Fibroblast of lung (primary cell): ENCODE measurements at regions not wholly inside any gene's neighbourhood (a gene's known extent, or its start where the extent isn't known, plus 50 kb on each side); places are given as distances from the start of the nearest gene placed in this dataset.

Experiments used
- DNase-seq, 2 donors: peaks; one replicate each; pipeline versions ENCODE4 v3.0.0 to v3.0.0-alpha.2; 2010; ENCODE audit warnings: low read depth in 2 of 2
- H2AFZ ChIP-seq: 2 replicates; pipeline ENCODE4 v1.5.1; 2012; ENCODE audit warnings: low read length, control low read depth, inconsistent platforms
- H3K27ac ChIP-seq: 2 replicates; pipeline ENCODE4 v1.5.1; 2011; ENCODE audit warnings: low read length, control low read depth; ENCODE audit not compliant: insufficient read depth
- H3K27me3 ChIP-seq: 2 replicates; pipeline ENCODE4 v1.5.1; 2011; ENCODE audit warnings: mild to moderate bottlenecking, low read length; ENCODE audit not compliant: control insufficient read depth, insufficient read depth
- H3K36me3 ChIP-seq: 2 replicates; pipeline ENCODE4 v1.5.1; 2011; ENCODE audit warnings: low read length; ENCODE audit not compliant: control insufficient read depth, insufficient read depth
- H3K4me1 ChIP-seq: 2 replicates; pipeline ENCODE4 v1.5.1; 2011; ENCODE audit warnings: low read length; ENCODE audit not compliant: control insufficient read depth, insufficient read depth; ENCODE audit errors: extremely low read depth
- H3K4me2 ChIP-seq: 2 replicates; pipeline ENCODE4 v1.5.1; 2011; ENCODE audit warnings: low read length, control low read depth; ENCODE audit not compliant: insufficient read depth; ENCODE audit errors: extremely low read depth
- H3K4me3 ChIP-seq, 4 experiments: fragments of 200-600 bp in 1 of 4; sonication (generic) in 1 of 4; replicated peaks in 1 of 4; 2 replicates each; pipeline ENCODE4 v1.5.1; 2011 to 2016; ENCODE audit warnings: low read length in 4 of 4, low read depth in 3 of 4, mild to moderate bottlenecking in 3 of 4, control low read depth in 2 of 4, inconsistent platforms in 1 of 4, mixed read lengths in 1 of 4; ENCODE audit not compliant: insufficient read depth in 1 of 4; ENCODE audit errors: control extremely low read depth in 1 of 4
- H3K79me2 ChIP-seq: 2 replicates; pipeline ENCODE4 v1.5.1; 2012; ENCODE audit warnings: mild to moderate bottlenecking, low read length, inconsistent platforms; ENCODE audit not compliant: control insufficient read depth, insufficient read depth
- H3K9ac ChIP-seq: 2 replicates; pipeline ENCODE4 v1.5.1; 2011; ENCODE audit warnings: mild to moderate bottlenecking, low read length, control low read depth; ENCODE audit not compliant: insufficient read depth
- H3K9me3 ChIP-seq: 2 replicates; pipeline ENCODE4 v1.5.1; 2012; ENCODE audit warnings: low read depth, low read length; ENCODE audit not compliant: control insufficient read depth, insufficient read depth
- H4K20me1 ChIP-seq: 2 replicates; pipeline ENCODE4 v1.5.1; 2011; ENCODE audit warnings: low read length; ENCODE audit not compliant: control insufficient read depth, insufficient read depth; ENCODE audit errors: extremely low read depth
- CTCF ChIP-seq, 2 donors: IDR thresholded peaks in 1 of 2; conservative IDR thresholded peaks in 1 of 2; 1 replicate in 1 of 2; 2 replicates in 1 of 2; pipeline ENCODE4 v1.5.1; 2011 to 2012; ENCODE audit warnings: low read length in 2 of 2, control low read depth in 1 of 2, inconsistent platforms in 1 of 2, low read depth in 1 of 2, mild to moderate bottlenecking in 1 of 2
- EZH2 ChIP-seq: IDR thresholded peaks from 2 replicates; pipeline ENCODE4 v1.5.1; 2012; ENCODE audit warnings: low read length, control low read depth, mild to moderate bottlenecking; ENCODE audit errors: missing control alignments

DNA sequence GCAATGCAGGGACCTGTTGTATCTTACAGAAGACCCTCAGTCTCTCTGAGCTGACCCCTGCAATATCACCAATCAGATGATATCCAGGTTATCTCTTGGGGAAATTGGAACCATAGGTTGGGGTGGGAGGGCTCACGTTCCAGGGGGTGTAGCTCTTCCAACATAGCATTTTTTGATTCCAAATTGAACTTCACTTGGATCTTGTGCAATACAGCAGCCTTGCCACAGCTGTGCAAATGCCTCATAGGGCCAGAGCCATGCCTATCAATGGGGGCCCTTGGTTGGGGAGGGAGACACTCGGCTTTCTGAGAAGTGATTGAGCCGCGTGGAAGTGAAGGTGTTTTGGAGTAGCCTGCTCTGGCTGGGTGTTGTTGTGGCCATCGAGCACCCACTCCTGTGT is 117.2 kb upstream of the PITX1 start:
- peaks cover 4% of the 10 kb centered on the region for H3K27me3 ChIP-seq
- no peaks in the 10 kb centered on the region for H3K36me3 ChIP-seq
- no peaks in the 10 kb centered on the region for H3K4me1 ChIP-seq
- no peak overlapping the region for H2AFZ ChIP-seq
- no peak for DNase-seq
- H4K20me1 ChIP-seq, result no peaks in the 10 kb centered on the region
- no peaks in the 10 kb centered on the region for H3K79me2 ChIP-seq
- no peak overlapping the region for H3K4me2 ChIP-seq
- no peaks in the 10 kb centered on the region for H3K9me3 ChIP-seq
- no peak overlapping the region for H3K27ac ChIP-seq
- no peak for TF ChIP-seq EZH2
- no peak for TF ChIP-seq CTCF (conservative IDR thresholded peaks at IDR 0.05 in 1 of 2, IDR thresholded peaks at IDR 0.05 in 1 of 2; ENCODE audit: low read depth in 1 of 2, low read length in 2 of 2)
- no peak overlapping the region for H3K9ac ChIP-seq
- H3K4me3 ChIP-seq, result no peak overlapping the region

DNA sequence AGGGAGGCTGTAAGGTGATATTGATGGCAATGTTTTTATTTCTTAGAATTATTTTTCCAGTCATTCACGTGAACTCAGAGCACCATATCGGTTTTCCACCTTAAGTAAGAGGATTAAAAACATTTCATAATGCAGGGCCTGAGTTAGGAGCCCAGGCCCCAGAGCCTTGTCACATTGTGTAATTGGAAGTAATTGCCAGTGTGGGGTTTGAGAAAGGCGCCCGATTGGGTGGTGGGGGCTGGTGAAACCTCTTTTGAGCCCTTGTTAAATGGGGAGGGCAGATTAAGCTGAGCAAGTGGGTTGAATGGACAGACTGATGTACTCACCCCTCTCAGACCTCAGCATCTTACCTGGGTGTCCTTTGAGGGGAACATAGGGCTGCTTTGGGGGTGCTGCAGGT is 116.7 kb upstream of the PITX1 start:
- Histone ChIP-seq H3K27me3 (peaks cover 4% of the 10 kb centered on the region), H3K36me3 (no peaks in the 10 kb centered on the region), H2AFZ (no peak overlapping the region), H3K4me3 (no peak overlapping the region), H3K9ac (no peak overlapping the region), H4K20me1 (no peaks in the 10 kb centered on the region), H3K79me2 (no peaks in the 10 kb centered on the region), H3K4me1 (no peaks in the 10 kb centered on the region), H3K9me3 (no peaks in the 10 kb centered on the region), H3K27ac (no peak overlapping the region), H3K4me2 (no peak overlapping the region)
- TF ChIP-seq EZH2 (no peak), CTCF (conservative IDR thresholded peaks at IDR 0.05 in 1 of 2, IDR thresholded peaks at IDR 0.05 in 1 of 2; ENCODE audit: low read depth in 1 of 2, low read length in 2 of 2) (no peak)
- no peak for DNase-seq

- Histone ChIP-seq H3K27ac (no peak overlapping the region), H3K4me2 (no peak overlapping the region), H2AFZ (no peak overlapping the region), H3K4me1 (no peaks in the 10 kb centered on the region), H4K20me1 (no peaks in the 10 kb centered on the region), H3K79me2 (no peaks in the 10 kb centered on the region), H3K36me3 (no peaks in the 10 kb centered on the region), H3K9me3 (no peaks in the 10 kb centered on the region), H3K27me3 (peaks cover 4% of the 10 kb centered on the region), H3K4me3 (no peak overlapping the region), H3K9ac (no peak overlapping the region)
- no peak for TF ChIP-seq EZH2
- TF ChIP-seq CTCF (conservative IDR thresholded peaks at IDR 0.05 in 1 of 2, IDR thresholded peaks at IDR 0.05 in 1 of 2; ENCODE audit: low read depth in 1 of 2, low read length in 2 of 2), result no peak
- DNase-seq, result no peak
Measured at GRCh38 chr5:135149956-135150723, 116.1 kb upstream of the PITX1 start.
